ENCODE measurements at regions not wholly inside any gene's neighbourhood (a gene's known extent, or its start where the extent isn't known, plus 50 kb on each side); places are given as distances from the start of the nearest gene placed in this dataset.

DNA sequence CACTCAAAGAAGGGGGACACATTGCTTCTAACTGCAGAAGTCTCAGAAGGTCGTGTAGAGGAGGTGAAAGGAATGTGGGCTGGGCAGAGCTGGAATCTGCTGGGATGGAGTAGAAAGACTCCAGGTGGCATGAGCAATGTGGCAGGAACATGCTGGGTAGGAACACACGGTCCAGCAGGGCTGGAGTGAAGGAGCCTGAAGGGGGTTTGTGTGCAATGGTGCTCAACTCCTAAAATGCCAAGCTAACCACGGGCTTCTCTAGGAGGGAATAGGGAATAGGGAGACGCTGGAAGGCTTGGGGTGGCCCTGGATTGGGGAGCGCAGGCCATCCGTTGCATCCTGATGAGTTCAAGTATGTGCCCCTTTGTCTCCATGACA is 253.8 kb downstream of the FAM43A start:
- no peak overlapping the region for H3K23ac ChIP-seq (ENCODE audit: insufficient read length, low read depth, low read length)
- Mint-ChIP-seq H3K4me1 (no peaks in the 10 kb centered on the region), H3K36me3 (ENCODE audit: insufficient read depth in 1 of 3, low read depth in 3 of 3) (no peaks in the 10 kb centered on the region), H3K27me3 (ENCODE audit: low read depth) (no peaks in the 10 kb centered on the region; the same call in 1 of the 2 replicates), H3K27ac (no peak overlapping the region; a peak in 1 of 7 replicates), H3K4me3 (no peak overlapping the region), H3K9me3 (no peaks in the 10 kb centered on the region)
- peaks cover 2% of the 10 kb centered on the region for H3K23me2 ChIP-seq (ENCODE audit: insufficient read length, low read depth, low read length, poor library complexity, severe bottlenecking)
- H3K9ac ChIP-seq (ENCODE audit: extremely low read depth, insufficient read length, low read length): no peak overlapping the region
- H2AFZ ChIP-seq (ENCODE audit: low read length): no peak overlapping the region
- no peaks in the 10 kb centered on the region for H4K20me1 ChIP-seq (ENCODE audit: control insufficient read depth, insufficient read depth, insufficient read length)
- no peak overlapping the region for H4K91ac ChIP-seq (ENCODE audit: insufficient read length, low read depth, low read length)
- no peaks in the 10 kb centered on the region for H3K4me1 ChIP-seq (ENCODE audit: insufficient read depth, low read length)
- no peak for DNase-seq
- no peak overlapping the region for H3K27ac ChIP-seq (ENCODE audit: insufficient read length, low read depth, low read length)
- no peak overlapping the region for H2BK120ac ChIP-seq (ENCODE audit: low read depth, low read length, poor library complexity, severe bottlenecking)
- no peak overlapping the region for H3T11ph ChIP-seq (ENCODE audit: low read length)
- no peak overlapping the region for H2BK5ac ChIP-seq (ENCODE audit: insufficient read length, low read length)
- H3K9me3 ChIP-seq (ENCODE audit: control insufficient read depth, low read depth, low read length): no peaks in the 10 kb centered on the region
- H3K27me3 ChIP-seq (ENCODE audit: insufficient read depth, low read length): no peaks in the 10 kb centered on the region
- no peak overlapping the region for H2AK5ac ChIP-seq (ENCODE audit: insufficient read length, low read length)
- no peak for TF ChIP-seq CTCF (conservative IDR thresholded peaks at IDR 0.05)
- H3K79me1 ChIP-seq (ENCODE audit: insufficient read depth, low read depth, low read length, poor library complexity, severe bottlenecking): no peaks in the 10 kb centered on the region
- WGBS (ENCODE audit: extremely low coverage, insufficient read length, low lambda C conversion rate): no CpG with 5 or more reads among the region's 6 CpGs
- H2BK15ac ChIP-seq (ENCODE audit: low read depth, low read length): no peak overlapping the region
- no peaks in the 10 kb centered on the region for H3K79me2 ChIP-seq (ENCODE audit: insufficient read depth, low read length)
- H3K18ac ChIP-seq (ENCODE audit: insufficient read length, low read depth, low read length): no peak overlapping the region
- H3K56ac ChIP-seq (ENCODE audit: insufficient read length, low read depth, low read length): no peak overlapping the region
- H3K4me2 ChIP-seq (ENCODE audit: insufficient read depth, insufficient read length, low read length): no peak overlapping the region
- H3K4ac ChIP-seq (ENCODE audit: low read depth, low read length): no peak overlapping the region
- no peak overlapping the region for H4K8ac ChIP-seq (replicated peaks; ENCODE audit: insufficient read length, low read depth, low read length)
- no peak overlapping the region for H2BK20ac ChIP-seq (ENCODE audit: low read depth, low read length, poor library complexity, severe bottlenecking)
- H4K5ac ChIP-seq (ENCODE audit: insufficient read length, low read depth, low read length): no peak overlapping the region
- H2BK12ac ChIP-seq (ENCODE audit: insufficient read length, low read depth, low read length): no peak overlapping the region
- H3K14ac ChIP-seq (ENCODE audit: insufficient read depth, low read length): no peak overlapping the region
